ENCODE measurements at regions not wholly inside any gene's neighbourhood (a gene's known extent, or its start where the extent isn't known, plus 50 kb on each side); places are given as distances from the start of the nearest gene placed in this dataset.

DNA sequence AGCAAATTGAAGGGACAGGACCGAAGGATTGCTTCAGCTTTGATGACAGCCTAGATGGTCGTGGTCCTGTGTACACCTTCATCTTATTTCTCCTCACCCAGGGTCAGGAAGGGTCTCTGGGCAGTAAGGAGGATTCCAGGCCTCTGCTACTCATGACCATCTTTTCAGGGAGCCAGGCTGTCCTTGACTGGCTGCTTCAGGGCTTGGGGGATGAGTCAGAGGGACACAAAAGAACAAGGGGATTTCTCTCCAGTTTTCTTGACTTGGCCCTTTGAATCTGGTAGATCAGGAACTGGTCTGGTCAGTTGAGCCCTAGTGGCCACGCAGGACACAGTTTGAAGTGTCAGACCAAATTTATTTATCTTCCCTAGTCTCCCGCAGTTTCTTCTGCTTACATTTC lies 402.1 kb upstream of the CHD6 start:
- 77% methylated on average over 4 of the region's 4 CpGs; no CpG with 5 or more reads in 1 of the 2 experiments for WGBS, 2 experiments (ENCODE audit: extremely low coverage in 1 of 2, insufficient coverage in 1 of 2, insufficient read length in 1 of 2, insufficient replicate concordance in 2 of 2, low coverage in 1 of 2, low lambda C conversion rate in 2 of 2, missing lambda C conversion rate in 1 of 2)
- Histone ChIP-seq H3K18ac (ENCODE audit: extremely low read depth, low read length) (no peak overlapping the region), H2BK5ac (ENCODE audit: low read depth, low read length) (no peak overlapping the region), H4K20me1 (replicated peaks in 1 of 2; ENCODE audit: control insufficient read depth in 1 of 2, insufficient read depth in 2 of 2, low read length in 2 of 2) (peaks cover 0 to 2% of the 10 kb centered on the region in 2 experiments), H3K4me2 (ENCODE audit: insufficient read depth in 1 of 2, low read depth in 2 of 2, low read length in 2 of 2) (no peak overlapping the region), H2BK120ac (replicated peaks; ENCODE audit: low read depth, low read length) (no peak overlapping the region), H2AK5ac (ENCODE audit: low read depth, low read length) (no peak overlapping the region), H3K9ac (replicated peaks in 1 of 4; ENCODE audit: extremely low read depth in 1 of 4, low read depth in 3 of 4, low read length in 3 of 4) (no peak overlapping the region), H3K23me2 (ENCODE audit: low read depth, low read length) (no peaks in the 10 kb centered on the region), H2BK15ac (ENCODE audit: low read length) (no peak overlapping the region), H3K79me1 (ENCODE audit: low read depth, low read length) (no peaks in the 10 kb centered on the region), H3K4me1 (replicated peaks in 1 of 4; ENCODE audit: control insufficient read depth in 3 of 4, insufficient read depth in 4 of 4, low read length in 3 of 4) (no peaks in the 10 kb centered on the region), H4K8ac (ENCODE audit: extremely low read depth, insufficient read depth, low read length) (no peak overlapping the region), H3K9me3 (ENCODE audit: insufficient read depth in 2 of 2, low read depth in 1 of 2, low read length in 1 of 2) (no peaks in the 10 kb centered on the region), H2BK20ac (ENCODE audit: low read length) (no peak overlapping the region), H3K27me3 (replicated peaks in 1 of 4; ENCODE audit: control insufficient read depth in 3 of 4, extremely low read depth in 1 of 4, insufficient read depth in 3 of 4, low read length in 3 of 4) (no peaks in the 10 kb centered on the region), H3K79me2 (ENCODE audit: control insufficient read depth in 1 of 2, insufficient read depth in 2 of 2, low read length in 2 of 2) (no peaks in the 10 kb centered on the region), H3K23ac (ENCODE audit: insufficient read length) (no peak overlapping the region), H2AFZ (ENCODE audit: low read length) (no peak overlapping the region), H3K27ac (ENCODE audit: low read depth, low read length) (no peak overlapping the region), H4K5ac (ENCODE audit: insufficient read length, low read depth, low read length) (no peak overlapping the region), H3K4ac (replicated peaks; ENCODE audit: insufficient read length, low read depth, low read length) (no peak overlapping the region), H2BK12ac (ENCODE audit: low read depth, low read length) (no peak overlapping the region), H3K4me3 (ENCODE audit: extremely low read depth in 1 of 4, insufficient read depth in 2 of 4, low read depth in 3 of 4, low read length in 4 of 4) (no peak overlapping the region), H3K56ac (replicated peaks; ENCODE audit: insufficient read length, low read depth, low read length) (no peak overlapping the region), H3K36me3 (ENCODE audit: control insufficient read depth in 2 of 4, insufficient read depth in 4 of 4, low read length in 3 of 4) (no peaks in the 10 kb centered on the region), H4K91ac (replicated peaks; ENCODE audit: insufficient read length, low read length) (no peak overlapping the region), H3K14ac (ENCODE audit: insufficient read length) (no peak overlapping the region)
- DNase-seq (ENCODE audit: low read depth in 1 of 2, low spot score in 2 of 2) (no peak), FAIRE-seq (no peak)
- CTCF ChIA-PET (ENCODE audit: partially characterized antibody), result interaction anchor here (0.7 to 2.7 kb wide), 6 partner anchors 17 to 286 kb away, joined by 3 to 12 read pairs (median 3); no protein-coding TSS in a partner anchor
- POLR2A ChIA-PET (ENCODE audit: partially characterized antibody), result no interaction called here
- TF ChIP-seq SP2 (IDR thresholded peaks at IDR 0.05; ENCODE audit: low read length) (no peak), SUZ12 (IDR thresholded peaks at IDR 0.05; ENCODE audit: low read length) (no peak), ZNF274 (IDR thresholded peaks at IDR 0.05; ENCODE audit: borderline replicate concordance, extremely low read depth, low read length) (no peak), HDAC6 (IDR thresholded peaks at IDR 0.05; ENCODE audit: low read depth, low read length) (no peak), JUND (IDR thresholded peaks at IDR 0.05; ENCODE audit: low read length) (no peak), BCL11A (IDR thresholded peaks at IDR 0.05; ENCODE audit: low read depth in 2 of 2, low read length in 2 of 2) (no peak), RFX5 (IDR thresholded peaks at IDR 0.05; ENCODE audit: borderline replicate concordance, low read depth, low read length) (no peak), SRF (IDR thresholded peaks at IDR 0.05; ENCODE audit: low read depth, low read length) (no peak), KDM1A (IDR thresholded peaks at IDR 0.05; ENCODE audit: borderline replicate concordance, low read length) (no peak), YY1 (IDR thresholded peaks at IDR 0.05; ENCODE audit: low read depth, low read length) (no peak)
- TF ChIP-seq, protein P1, sequence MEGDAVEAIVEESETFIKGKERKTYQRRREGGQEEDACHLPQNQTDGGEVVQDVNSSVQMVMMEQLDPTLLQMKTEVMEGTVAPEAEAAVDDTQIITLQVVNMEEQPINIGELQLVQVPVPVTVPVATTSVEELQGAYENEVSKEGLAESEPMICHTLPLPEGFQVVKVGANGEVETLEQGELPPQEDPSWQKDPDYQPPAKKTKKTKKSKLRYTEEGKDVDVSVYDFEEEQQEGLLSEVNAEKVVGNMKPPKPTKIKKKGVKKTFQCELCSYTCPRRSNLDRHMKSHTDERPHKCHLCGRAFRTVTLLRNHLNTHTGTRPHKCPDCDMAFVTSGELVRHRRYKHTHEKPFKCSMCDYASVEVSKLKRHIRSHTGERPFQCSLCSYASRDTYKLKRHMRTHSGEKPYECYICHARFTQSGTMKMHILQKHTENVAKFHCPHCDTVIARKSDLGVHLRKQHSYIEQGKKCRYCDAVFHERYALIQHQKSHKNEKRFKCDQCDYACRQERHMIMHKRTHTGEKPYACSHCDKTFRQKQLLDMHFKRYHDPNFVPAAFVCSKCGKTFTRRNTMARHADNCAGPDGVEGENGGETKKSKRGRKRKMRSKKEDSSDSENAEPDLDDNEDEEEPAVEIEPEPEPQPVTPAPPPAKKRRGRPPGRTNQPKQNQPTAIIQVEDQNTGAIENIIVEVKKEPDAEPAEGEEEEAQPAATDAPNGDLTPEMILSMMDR (IDR thresholded peaks at IDR 0.05; ENCODE audit: control extremely low read depth in 1 of 3, insufficient read depth in 1 of 3, low read depth in 1 of 3, low read length in 3 of 3), result no peak
- TF ChIP-seq, protein P2, sequence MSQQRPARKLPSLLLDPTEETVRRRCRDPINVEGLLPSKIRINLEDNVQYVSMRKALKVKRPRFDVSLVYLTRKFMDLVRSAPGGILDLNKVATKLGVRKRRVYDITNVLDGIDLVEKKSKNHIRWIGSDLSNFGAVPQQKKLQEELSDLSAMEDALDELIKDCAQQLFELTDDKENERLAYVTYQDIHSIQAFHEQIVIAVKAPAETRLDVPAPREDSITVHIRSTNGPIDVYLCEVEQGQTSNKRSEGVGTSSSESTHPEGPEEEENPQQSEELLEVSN (IDR thresholded peaks at IDR 0.05), result no peak

All from H1 (cell line).